Thymus (tissue), 11 donors: ENCODE measurements at regions not wholly inside any gene's neighbourhood (a gene's known extent, or its start where the extent isn't known, plus 50 kb on each side); places are given as distances from the start of the nearest gene placed in this dataset.

Experiments
- DNase-seq, 9 donors: peaks; one replicate each; pipeline ENCODE4 v3.0.0-alpha.2; 2013; ENCODE audit warnings: low spot score in 9 of 9, low read depth in 6 of 9, missing footprints in 1 of 9
- H3K27ac ChIP-seq, 2 donors: one replicate each; pipeline ENCODE4 v1.5.1; 2013; ENCODE audit warnings: control low read depth in 1 of 2, low read depth in 1 of 2, low read length in 1 of 2, mild to moderate bottlenecking in 1 of 2, moderate library complexity in 1 of 2
- H3K27me3 ChIP-seq, 2 donors: one replicate each; pipeline ENCODE4 v1.5.1; 2013; ENCODE audit warnings: low read length in 1 of 2; ENCODE audit not compliant: control insufficient read depth in 2 of 2, insufficient read depth in 1 of 2
- H3K36me3 ChIP-seq, 2 donors: one replicate each; pipeline ENCODE4 v1.5.1; 2013; ENCODE audit warnings: low read length in 1 of 2, mild to moderate bottlenecking in 1 of 2, moderate library complexity in 1 of 2; ENCODE audit not compliant: control insufficient read depth in 2 of 2, insufficient read depth in 2 of 2
- H3K4me1 ChIP-seq, 2 donors: one replicate each; pipeline ENCODE4 v1.5.1; 2013; ENCODE audit warnings: low read length in 2 of 2; ENCODE audit not compliant: control insufficient read depth in 2 of 2, insufficient read depth in 2 of 2
- H3K4me3 ChIP-seq, 2 donors: one replicate each; pipeline ENCODE4 v1.5.1; 2013; ENCODE audit warnings: low read length in 2 of 2, control low read depth in 1 of 2, mild to moderate bottlenecking in 1 of 2
- H3K9me3 ChIP-seq, 2 donors: one replicate each; pipeline ENCODE4 v1.5.1; 2013; ENCODE audit warnings: low read length in 1 of 2, mild to moderate bottlenecking in 1 of 2; ENCODE audit not compliant: control insufficient read depth in 2 of 2, insufficient read depth in 1 of 2
- WGBS: extraction: QIAGEN DNeasy Blood & Tissue Kit; methylation state at CpG from one replicate; pipeline ENCODE4 v1.1.7; 2013; 5-methylcytosine and 5-hydroxymethylcytosine counted together
- donor health status: healthy.

GRCh38 chr10:124161601-124162000 lies 68.2 kb upstream of the CHST15 start:
- H3K9me3 ChIP-seq: no peaks in the 10 kb centered on the region
- DNase-seq: no peak
- H3K27me3 ChIP-seq: peaks cover 0 to 17% of the 10 kb centered on the region in 2 donors
- 86% methylated on average over 5 of the region's 5 CpGs for WGBS
- no peak overlapping the region for H3K4me3 ChIP-seq
- no peaks in the 10 kb centered on the region for H3K36me3 ChIP-seq
- H3K4me1 ChIP-seq: peaks cover 0 to 2% of the 10 kb centered on the region in 2 donors
- H3K27ac ChIP-seq: no peak overlapping the region

- H3K4me1 ChIP-seq: peaks cover 0 to 7% of the 10 kb centered on the region in 2 donors
- no peak for DNase-seq
- no peaks in the 10 kb centered on the region for H3K9me3 ChIP-seq
- 89% methylated on average over 13 of the region's 13 CpGs for WGBS
- H3K27me3 ChIP-seq: peaks cover 0 to 17% of the 10 kb centered on the region in 2 donors
- H3K27ac ChIP-seq: no peak overlapping the region
- H3K4me3 ChIP-seq: no peak overlapping the region
- no peaks in the 10 kb centered on the region for H3K36me3 ChIP-seq
These were observed 67.7 kb upstream of the CHST15 start for GRCh38 chr10:124160943-124161582.

GRCh38 chr10:124160176-124160575 lies 66.8 kb upstream of the CHST15 start:
- DNase-seq: no peak
- no peaks in the 10 kb centered on the region for H3K9me3 ChIP-seq
- no peak overlapping the region for H3K27ac ChIP-seq
- H3K4me3 ChIP-seq: no peak overlapping the region
- WGBS: 92% methylated on average over 10 of the region's 10 CpGs
- H3K27me3 ChIP-seq: peaks cover 0 to 17% of the 10 kb centered on the region in 2 donors
- peaks cover 0 to 11% of the 10 kb centered on the region in 2 donors for H3K4me1 ChIP-seq
- no peaks in the 10 kb centered on the region for H3K36me3 ChIP-seq

GRCh38 chr10:124159153-124159552 lies 65.8 kb upstream of the CHST15 start:
- WGBS: 81% methylated on average over 5 of the region's 5 CpGs
- no peak for DNase-seq
- Histone ChIP-seq H3K9me3 (peaks cover 0 to 4% of the 10 kb centered on the region in 2 donors), H3K4me1 (peaks cover 0 to 11% of the 10 kb centered on the region in 2 donors), H3K27ac (no peak overlapping the region), H3K4me3 (no peak overlapping the region), H3K27me3 (peaks cover 0 to 17% of the 10 kb centered on the region in 2 donors), H3K36me3 (no peaks in the 10 kb centered on the region)

GRCh38 chr10:124158592-124158991 lies 65.2 kb upstream of the CHST15 start:
- H3K27ac ChIP-seq: no peak overlapping the region
- H3K9me3 ChIP-seq: peaks cover 0 to 4% of the 10 kb centered on the region in 2 donors
- peaks cover 0 to 13% of the 10 kb centered on the region in 2 donors for H3K4me1 ChIP-seq
- no peaks in the 10 kb centered on the region for H3K36me3 ChIP-seq
- 96% methylated on average over 8 of the region's 8 CpGs for WGBS
- peaks cover 0 to 17% of the 10 kb centered on the region in 2 donors for H3K27me3 ChIP-seq
- no peak for DNase-seq
- H3K4me3 ChIP-seq: no peak overlapping the region

- H3K4me1 ChIP-seq: peaks cover 13 to 26% of the 10 kb centered on the region in 2 donors
- 89% methylated on average over 4 of the region's 4 CpGs for WGBS
- no peak for DNase-seq
- peaks cover 0 to 22% of the 10 kb centered on the region in 2 donors for H3K27me3 ChIP-seq
- H3K36me3 ChIP-seq: no peaks in the 10 kb centered on the region
- H3K27ac ChIP-seq: no peak overlapping the region
- peaks cover 0 to 4% of the 10 kb centered on the region in 2 donors for H3K9me3 ChIP-seq
- no peak overlapping the region for H3K4me3 ChIP-seq
These were observed 63.9 kb upstream of the CHST15 start for GRCh38 chr10:124157271-124157681.

GRCh38 chr10:124156524-124157260 lies 63.3 kb upstream of the CHST15 start:
- Histone ChIP-seq H3K4me3 (no peak overlapping the region), H3K27me3 (peaks cover 0 to 26% of the 10 kb centered on the region in 2 donors), H3K27ac (no peak overlapping the region), H3K36me3 (no peaks in the 10 kb centered on the region), H3K4me1 (peaks cover 14 to 32% of the 10 kb centered on the region in 2 donors), H3K9me3 (peaks cover 0 to 4% of the 10 kb centered on the region in 2 donors)
- 89% methylated on average over 17 of the region's 17 CpGs for WGBS
- no peak for DNase-seq

- H3K27me3 ChIP-seq: peaks cover 0 to 27% of the 10 kb centered on the region in 2 donors
- no peaks in the 10 kb centered on the region for H3K36me3 ChIP-seq
- peaks cover 0 to 4% of the 10 kb centered on the region in 2 donors for H3K9me3 ChIP-seq
- no peak for DNase-seq
- 93% methylated on average over 17 of the region's 17 CpGs for WGBS
- H3K4me3 ChIP-seq: no peak overlapping the region
- peaks cover 14 to 37% of the 10 kb centered on the region in 2 donors for H3K4me1 ChIP-seq
- H3K27ac ChIP-seq: no peak overlapping the region
These were observed 62.5 kb upstream of the CHST15 start for GRCh38 chr10:124155781-124156435.
